PFSK-1 (cell line): ENCODE measurements at regions not wholly inside any gene's neighbourhood (a gene's known extent, or its start where the extent isn't known, plus 50 kb on each side); places are given as distances from the start of the nearest gene placed in this dataset.
A peak's percentile ranks its signal among the peaks of the same experiment; 100 is the strongest.

ENCODE experiments used
- FOXP2 ChIP-seq: optimal IDR thresholded peaks from 2 replicates; pipeline ENCODE3; 2011; ENCODE audit warnings: borderline replicate concordance, control low read depth, inconsistent platforms; ENCODE audit not compliant: insufficient read depth; ENCODE audit errors: extremely low read length, extremely low read depth
- POLR2AphosphoS5 ChIP-seq: IDR thresholded peaks from 2 replicates; pipeline ENCODE4 v1.6.1; 2012; ENCODE audit warnings: low read depth, mild to moderate bottlenecking, control low read depth, low read length, moderate library complexity
- REST ChIP-seq, 2 experiments: IDR thresholded peaks; 2 replicates each; pipeline versions ENCODE4 v1.6.1 to v1.8.0; 2011 to 2012; ENCODE audit warnings: low read depth in 2 of 2, low read length in 2 of 2, control low read depth in 1 of 2, inconsistent platforms in 1 of 2, mild to moderate bottlenecking in 1 of 2, moderate library complexity in 1 of 2; ENCODE audit not compliant: insufficient read depth in 1 of 2
- SIN3A ChIP-seq: IDR thresholded peaks from 2 replicates; pipeline ENCODE4 v1.6.1; 2012; ENCODE audit warnings: mild to moderate bottlenecking, low read length, moderate library complexity, borderline replicate concordance; ENCODE audit not compliant: insufficient read depth
- TAF1 ChIP-seq: IDR thresholded peaks from 2 replicates; pipeline ENCODE4 v1.6.1; 2012; ENCODE audit warnings: low read length, control low read depth, borderline replicate concordance; ENCODE audit not compliant: insufficient read depth

- no peak for TF ChIP-seq SIN3A
- TF ChIP-seq TAF1 = no peak
- TF ChIP-seq FOXP2 = no peak
- TF ChIP-seq REST (IDR thresholded peaks at IDR 0.05; ENCODE audit: insufficient read depth in 1 of 2, low read depth in 2 of 2, low read length in 2 of 2) = no peak
- no peak for TF ChIP-seq POLR2AphosphoS5
Observed at GRCh38 chr14:42931308-42931707, 1324.6 kb downstream of the LRFN5 start.

- TF ChIP-seq FOXP2 = peak; percentile 21
- TF ChIP-seq REST (IDR thresholded peaks at IDR 0.05; ENCODE audit: insufficient read depth in 1 of 2, low read depth in 2 of 2, low read length in 2 of 2) = no peak
Observed at GRCh38 chr14:42929806-42930480, 1323.3 kb downstream of the LRFN5 start.

- TF ChIP-seq POLR2AphosphoS5 = no peak
Observed at GRCh38 chr14:42927313-42927712, 1320.6 kb downstream of the LRFN5 start.

- no peak for TF ChIP-seq REST (IDR thresholded peaks at IDR 0.05; ENCODE audit: insufficient read depth in 1 of 2, low read depth in 2 of 2, low read length in 2 of 2)
- no peak for TF ChIP-seq POLR2AphosphoS5
- no peak for TF ChIP-seq TAF1
- no peak for TF ChIP-seq FOXP2
- TF ChIP-seq SIN3A = no peak
Observed at GRCh38 chr14:42921901-42922300, 1315.2 kb downstream of the LRFN5 start.

- TF ChIP-seq TAF1 = no peak
Observed at GRCh38 chr14:42918615-42919014, 1311.9 kb downstream of the LRFN5 start.

GRCh38 chr14:42911642-42912041 is 1305.0 kb downstream of the LRFN5 start:
- TF ChIP-seq POLR2AphosphoS5 (no peak), REST (IDR thresholded peaks at IDR 0.05; ENCODE audit: insufficient read depth in 1 of 2, low read depth in 2 of 2, low read length in 2 of 2) (no peak), FOXP2 (no peak), SIN3A (no peak), TAF1 (no peak)
